SK-N-SH (cell line): ENCODE measurements at regions not wholly inside any gene's neighbourhood (a gene's known extent, or its start where the extent isn't known, plus 50 kb on each side); places are given as distances from the start of the nearest gene placed in this dataset.
"Not testable (repeated sequence)": the region's sequence is repeated elsewhere in the genome, so short reads cannot be mapped to it uniquely, and the experiment has no call there.

ENCODE experiments used
- CTCF ChIA-PET: fragments of 300-600, 350-600 bp; formaldehyde crosslinking; extraction: SDS; loops from one replicate; lab custom pipeline; 2021; lab: Yijun Ruan, JAX
- POLR2A ChIA-PET: fragments of 350-600 bp; sonication (Branson Sonifier 250); formaldehyde crosslinking; extraction: SDS; loops from one replicate; lab custom pipeline; 2020; ENCODE audit warnings: antibody characterized with exemption, inconsistent platforms; lab: Yijun Ruan, JAX
- DNase-seq: peaks from one replicate; pipeline ENCODE4 v3.0.0; 2012
- H2AFZ ChIP-seq: fragments of 200-600 bp; sonication (generic); 2 replicates; pipeline ENCODE4 v1.8.1; 2016; ENCODE audit warnings: antibody characterized with exemption, mild to moderate bottlenecking, low read depth
- H3F3A ChIP-seq: fragments of 200-600 bp; sonication (generic); replicated peaks from 2 replicates; pipeline ENCODE3; 2016; ENCODE audit warnings: antibody characterized with exemption, mild to moderate bottlenecking; ENCODE audit not compliant: insufficient read depth
- H3K27ac ChIP-seq, 2 experiments: fragments of 200-500 bp in 1 of 2; fragments of 200-600 bp in 1 of 2; sonication (Bioruptor generic) in 1 of 2; sonication (generic), shearing (Covaris generic) in 1 of 2; 2 replicates each; pipeline versions ENCODE4 v1.5.1 to v1.6.1; 2014 to 2016; ENCODE audit warnings: low read depth in 2 of 2, inconsistent platforms in 1 of 2, low read length in 1 of 2, mild to moderate bottlenecking in 1 of 2, mixed read lengths in 1 of 2
- H3K27me3 ChIP-seq: fragments of 200-600 bp; sonication (generic), shearing (Covaris generic); 2 replicates; pipeline ENCODE4 v1.6.1; 2016; ENCODE audit warnings: mixed run types; ENCODE audit not compliant: insufficient read depth
- H3K36me3 ChIP-seq, 2 experiments: fragments of 200-500 bp in 1 of 2; fragments of 200-600 bp in 1 of 2; sonication (Bioruptor generic) in 1 of 2; sonication (generic) in 1 of 2; replicated peaks in 1 of 2; 2 replicates each; pipeline versions ENCODE3 to v1.5.1; 2014 to 2016; ENCODE audit warnings: low read length in 1 of 2, mild to moderate bottlenecking in 1 of 2; ENCODE audit not compliant: insufficient read depth in 2 of 2, control insufficient read depth in 1 of 2
- H3K4me1 ChIP-seq, 2 experiments: fragments of 200-500 bp in 1 of 2; fragments of 200-600 bp in 1 of 2; sonication (Bioruptor generic) in 1 of 2; sonication (generic), shearing (Covaris generic) in 1 of 2; 2 replicates each; pipeline versions ENCODE4 v1.5.1 to v1.6.1; 2014 to 2016; ENCODE audit warnings: low read depth in 1 of 2, low read length in 1 of 2, mixed run types in 1 of 2; ENCODE audit not compliant: insufficient read depth in 2 of 2, control insufficient read depth in 1 of 2
- H3K4me2 ChIP-seq: fragments of 200-600 bp; sonication (generic), shearing (Covaris generic); 2 replicates; pipeline ENCODE4 v1.6.1; 2017; ENCODE audit warnings: mixed run types
- H3K4me3 ChIP-seq, 2 experiments: fragments of 200-500 bp in 1 of 2; fragments of 200-600 bp in 1 of 2; sonication (Bioruptor generic) in 1 of 2; sonication (generic), shearing (Covaris generic) in 1 of 2; 2 replicates each; pipeline versions ENCODE4 v1.5.1 to v1.8.1; 2014 to 2016; ENCODE audit warnings: low read depth in 2 of 2, inconsistent platforms in 1 of 2, low read length in 1 of 2, mild to moderate bottlenecking in 1 of 2, mixed read lengths in 1 of 2, moderate library complexity in 1 of 2
- H3K79me2 ChIP-seq: fragments of 200-600 bp; sonication (generic); 2 replicates; pipeline ENCODE4 v1.8.1; 2017; ENCODE audit warnings: mild to moderate bottlenecking; ENCODE audit not compliant: insufficient read depth
- H3K9ac ChIP-seq: fragments of 200-600 bp; sonication (generic); 2 replicates; pipeline ENCODE4 v1.6.1; 2017; ENCODE audit warnings: mixed run types
- H3K9me2 ChIP-seq: fragments of 200-600 bp; sonication (generic); 2 replicates; pipeline ENCODE4 v1.6.1; 2017; ENCODE audit warnings: mixed run types
- H3K9me3 ChIP-seq: fragments of 200-600 bp; sonication (generic); 2 replicates; pipeline ENCODE4 v1.6.1; 2017; ENCODE audit warnings: mixed run types, mild to moderate bottlenecking, moderate library complexity
- H4K20me1 ChIP-seq: fragments of 200-600 bp; sonication (generic); 2 replicates; pipeline ENCODE4 v1.6.1; 2017; ENCODE audit warnings: mild to moderate bottlenecking, mixed run types; ENCODE audit not compliant: insufficient read depth
- ELF1 ChIP-seq: IDR thresholded peaks from 2 replicates; pipeline ENCODE4 v1.4.0; 2012
- EP300 ChIP-seq, 2 experiments: IDR thresholded peaks; 2 replicates each; pipeline versions ENCODE4 v1.4.0 to v1.6.1; 2012; ENCODE audit warnings: borderline replicate concordance in 1 of 2, low read depth in 1 of 2, low read length in 1 of 2
- FOXM1 ChIP-seq: IDR thresholded peaks from 2 replicates; pipeline ENCODE4 v1.4.0; 2012; ENCODE audit warnings: low read depth, mild to moderate bottlenecking
- GABPA ChIP-seq: IDR thresholded peaks from 2 replicates; pipeline ENCODE4 v1.4.0; 2012; ENCODE audit warnings: low read depth, mild to moderate bottlenecking
- MEF2A ChIP-seq: IDR thresholded peaks from 2 replicates; pipeline ENCODE4 v1.4.0; 2012; ENCODE audit warnings: low read depth, borderline replicate concordance
- NFIC ChIP-seq: IDR thresholded peaks from 2 replicates; pipeline ENCODE4 v1.4.0; 2012; ENCODE audit warnings: borderline replicate concordance
- RAD21 ChIP-seq: IDR thresholded peaks from 2 replicates; pipeline ENCODE4 v1.6.1; 2012; ENCODE audit warnings: mild to moderate bottlenecking, low read length
- RCOR1 ChIP-seq: fragments of 150-350 bp; IDR thresholded peaks from 2 replicates; pipeline ENCODE4 v1.6.1; 2017; ENCODE audit warnings: antibody characterized with exemption, low read length
- RFX5 ChIP-seq: IDR thresholded peaks from 2 replicates; pipeline ENCODE4 v1.6.1; 2012; ENCODE audit warnings: mild to moderate bottlenecking, improper control_type of control experiment, low read length
- SIN3A ChIP-seq: IDR thresholded peaks from 2 replicates; pipeline ENCODE4 v1.6.1; 2012; ENCODE audit warnings: low read depth, mild to moderate bottlenecking, low read length, moderate library complexity, borderline replicate concordance
- TAF1 ChIP-seq: IDR thresholded peaks from 2 replicates; pipeline ENCODE4 v1.6.1; 2012; ENCODE audit warnings: low read depth, mild to moderate bottlenecking, low read length, moderate library complexity, borderline replicate concordance
- YY1 ChIP-seq: IDR thresholded peaks from 2 replicates; pipeline ENCODE4 v1.4.0; 2012; ENCODE audit warnings: low read depth, mild to moderate bottlenecking
- WGBS: methylation state at CpG from one replicate; pipeline ENCODE4 v1.1.6; 2017; ENCODE audit warnings: low lambda C conversion rate; 5-methylcytosine and 5-hydroxymethylcytosine counted together
- TF ChIP-seq, protein P1 (sequence below): IDR thresholded peaks from 2 replicates; pipeline ENCODE4 v1.4.0; 2012; ENCODE audit warnings: low read depth, borderline replicate concordance
- TF ChIP-seq, protein P2 (sequence below): IDR thresholded peaks from 2 replicates; pipeline ENCODE4 v1.4.0; 2012; ENCODE audit warnings: low read depth, borderline replicate concordance
- TF ChIP-seq, protein P3 (sequence below): fragments of 150-350 bp; IDR thresholded peaks from 2 replicates; pipeline ENCODE4 v1.6.1; 2016; ENCODE audit warnings: mild to moderate bottlenecking, low read depth, low read length
- TF ChIP-seq, protein P4 (sequence below): fragments of 200-600 bp; sonication (generic); IDR thresholded peaks from 2 replicates; pipeline ENCODE4 v1.6.1; 2017; ENCODE audit warnings: antibody characterized with exemption, mild to moderate bottlenecking, moderate library complexity
- TF ChIP-seq, protein P5 (sequence below): IDR thresholded peaks from 2 replicates; pipeline ENCODE4 v1.4.0; 2012; ENCODE audit warnings: low read depth

DNA sequence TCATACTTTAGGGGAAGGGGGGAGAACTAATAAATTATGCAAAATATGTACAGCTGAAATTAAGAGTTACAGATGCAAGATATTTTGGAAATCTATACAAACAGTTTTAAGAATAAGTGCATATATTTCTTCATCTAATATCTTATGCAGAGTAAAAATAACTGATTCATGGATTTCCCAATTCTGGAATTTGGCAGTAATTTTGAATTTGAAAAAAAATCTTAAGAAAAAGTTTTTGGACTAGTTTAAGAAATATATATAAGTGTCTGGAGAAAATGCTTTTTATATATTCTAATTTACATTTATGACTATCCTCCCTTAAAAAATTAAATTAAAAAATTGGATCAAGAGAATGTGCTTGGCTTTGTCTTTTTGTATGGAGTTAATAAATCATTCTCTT lies 474.3 kb downstream of the BRINP3 start:
- ChIA-PET POLR2A (no interaction called here), CTCF (no interaction called here)
- H3K36me3 ChIP-seq, result no peaks in the 10 kb centered on the region
- H3K9me2 ChIP-seq, result no peaks in the 10 kb centered on the region
- H3K27ac ChIP-seq, result no peak overlapping the region
- no peak overlapping the region for H3K4me3 ChIP-seq
- no peak for DNase-seq
- no peak overlapping the region for H2AFZ ChIP-seq
- no peaks in the 10 kb centered on the region for H4K20me1 ChIP-seq
- TF ChIP-seq YY1 (no peak), SIN3A (no peak)
- TF ChIP-seq, protein P1, sequence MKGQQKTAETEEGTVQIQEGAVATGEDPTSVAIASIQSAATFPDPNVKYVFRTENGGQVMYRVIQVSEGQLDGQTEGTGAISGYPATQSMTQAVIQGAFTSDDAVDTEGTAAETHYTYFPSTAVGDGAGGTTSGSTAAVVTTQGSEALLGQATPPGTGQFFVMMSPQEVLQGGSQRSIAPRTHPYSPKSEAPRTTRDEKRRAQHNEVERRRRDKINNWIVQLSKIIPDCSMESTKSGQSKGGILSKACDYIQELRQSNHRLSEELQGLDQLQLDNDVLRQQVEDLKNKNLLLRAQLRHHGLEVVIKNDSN, result no peak
- no peaks in the 10 kb centered on the region; a peak in 1 of 4 replicates for H3K4me1 ChIP-seq
- H3K9me3 ChIP-seq, result no peaks in the 10 kb centered on the region
- no peaks in the 10 kb centered on the region for H3K79me2 ChIP-seq
- no peak overlapping the region for H3K4me2 ChIP-seq
- no peaks in the 10 kb centered on the region for H3F3A ChIP-seq
- no peak overlapping the region for H3K9ac ChIP-seq
- H3K27me3 ChIP-seq, result no peaks in the 10 kb centered on the region

DNA sequence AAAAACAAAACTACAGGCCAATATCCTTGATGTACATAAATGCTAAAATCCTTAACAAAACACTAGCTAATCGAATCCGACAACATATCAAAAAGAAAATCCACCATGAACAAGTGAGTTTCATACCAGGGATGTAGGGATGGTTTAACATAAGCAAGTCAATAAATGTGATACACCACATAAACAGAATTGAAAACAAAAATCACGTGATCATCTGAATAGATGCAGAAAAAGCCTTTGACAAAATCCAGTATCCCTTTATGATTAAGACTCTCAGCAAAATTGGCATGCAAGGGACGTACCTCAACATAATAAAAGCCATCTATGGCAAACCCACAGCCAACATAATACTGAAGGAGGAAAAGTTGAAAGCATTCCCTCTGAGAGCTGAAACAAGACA lies 466.1 kb downstream of the BRINP3 start:
- 81% methylated on average over 4 of the region's 4 CpGs for WGBS
- Histone ChIP-seq H4K20me1 (no peaks in the 10 kb centered on the region), H3K4me3 (no peak overlapping the region), H3K9ac (no peak overlapping the region), H3K36me3 (no peaks in the 10 kb centered on the region), H3K4me1 (no peaks in the 10 kb centered on the region), H3K4me2 (no peak overlapping the region), H3F3A (no peaks in the 10 kb centered on the region), H2AFZ (no peak overlapping the region), H3K79me2 (no peaks in the 10 kb centered on the region), H3K27ac (no peak overlapping the region), H3K27me3 (no peaks in the 10 kb centered on the region), H3K9me2 (no peaks in the 10 kb centered on the region), H3K9me3 (no peaks in the 10 kb centered on the region)
- ChIA-PET CTCF (no interaction called here), POLR2A (no interaction called here)
- DNase-seq, result no peak
- TF ChIP-seq RFX5 (no peak), GABPA (no peak), FOXM1 (no peak), RCOR1 (no peak), TAF1 (no peak), ELF1 (no peak), MEF2A (no peak), EP300 (IDR thresholded peaks at IDR 0.05; ENCODE audit: borderline replicate concordance in 1 of 2, low read depth in 1 of 2, low read length in 1 of 2) (no peak), NFIC (no peak), RAD21 (no peak)
- TF ChIP-seq, protein P2, sequence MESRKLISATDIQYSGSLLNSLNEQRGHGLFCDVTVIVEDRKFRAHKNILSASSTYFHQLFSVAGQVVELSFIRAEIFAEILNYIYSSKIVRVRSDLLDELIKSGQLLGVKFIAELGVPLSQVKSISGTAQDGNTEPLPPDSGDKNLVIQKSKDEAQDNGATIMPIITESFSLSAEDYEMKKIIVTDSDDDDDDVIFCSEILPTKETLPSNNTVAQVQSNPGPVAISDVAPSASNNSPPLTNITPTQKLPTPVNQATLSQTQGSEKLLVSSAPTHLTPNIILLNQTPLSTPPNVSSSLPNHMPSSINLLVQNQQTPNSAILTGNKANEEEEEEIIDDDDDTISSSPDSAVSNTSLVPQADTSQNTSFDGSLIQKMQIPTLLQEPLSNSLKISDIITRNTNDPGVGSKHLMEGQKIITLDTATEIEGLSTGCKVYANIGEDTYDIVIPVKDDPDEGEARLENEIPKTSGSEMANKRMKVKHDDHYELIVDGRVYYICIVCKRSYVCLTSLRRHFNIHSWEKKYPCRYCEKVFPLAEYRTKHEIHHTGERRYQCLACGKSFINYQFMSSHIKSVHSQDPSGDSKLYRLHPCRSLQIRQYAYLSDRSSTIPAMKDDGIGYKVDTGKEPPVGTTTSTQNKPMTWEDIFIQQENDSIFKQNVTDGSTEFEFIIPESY, result no peak
- TF ChIP-seq, protein P3, sequence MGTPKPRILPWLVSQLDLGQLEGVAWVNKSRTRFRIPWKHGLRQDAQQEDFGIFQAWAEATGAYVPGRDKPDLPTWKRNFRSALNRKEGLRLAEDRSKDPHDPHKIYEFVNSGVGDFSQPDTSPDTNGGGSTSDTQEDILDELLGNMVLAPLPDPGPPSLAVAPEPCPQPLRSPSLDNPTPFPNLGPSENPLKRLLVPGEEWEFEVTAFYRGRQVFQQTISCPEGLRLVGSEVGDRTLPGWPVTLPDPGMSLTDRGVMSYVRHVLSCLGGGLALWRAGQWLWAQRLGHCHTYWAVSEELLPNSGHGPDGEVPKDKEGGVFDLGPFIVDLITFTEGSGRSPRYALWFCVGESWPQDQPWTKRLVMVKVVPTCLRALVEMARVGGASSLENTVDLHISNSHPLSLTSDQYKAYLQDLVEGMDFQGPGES, result no peak
- TF ChIP-seq, protein P1, result no peak
- TF ChIP-seq, protein P4, sequence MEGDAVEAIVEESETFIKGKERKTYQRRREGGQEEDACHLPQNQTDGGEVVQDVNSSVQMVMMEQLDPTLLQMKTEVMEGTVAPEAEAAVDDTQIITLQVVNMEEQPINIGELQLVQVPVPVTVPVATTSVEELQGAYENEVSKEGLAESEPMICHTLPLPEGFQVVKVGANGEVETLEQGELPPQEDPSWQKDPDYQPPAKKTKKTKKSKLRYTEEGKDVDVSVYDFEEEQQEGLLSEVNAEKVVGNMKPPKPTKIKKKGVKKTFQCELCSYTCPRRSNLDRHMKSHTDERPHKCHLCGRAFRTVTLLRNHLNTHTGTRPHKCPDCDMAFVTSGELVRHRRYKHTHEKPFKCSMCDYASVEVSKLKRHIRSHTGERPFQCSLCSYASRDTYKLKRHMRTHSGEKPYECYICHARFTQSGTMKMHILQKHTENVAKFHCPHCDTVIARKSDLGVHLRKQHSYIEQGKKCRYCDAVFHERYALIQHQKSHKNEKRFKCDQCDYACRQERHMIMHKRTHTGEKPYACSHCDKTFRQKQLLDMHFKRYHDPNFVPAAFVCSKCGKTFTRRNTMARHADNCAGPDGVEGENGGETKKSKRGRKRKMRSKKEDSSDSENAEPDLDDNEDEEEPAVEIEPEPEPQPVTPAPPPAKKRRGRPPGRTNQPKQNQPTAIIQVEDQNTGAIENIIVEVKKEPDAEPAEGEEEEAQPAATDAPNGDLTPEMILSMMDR, result no peak
- TF ChIP-seq, protein P5, sequence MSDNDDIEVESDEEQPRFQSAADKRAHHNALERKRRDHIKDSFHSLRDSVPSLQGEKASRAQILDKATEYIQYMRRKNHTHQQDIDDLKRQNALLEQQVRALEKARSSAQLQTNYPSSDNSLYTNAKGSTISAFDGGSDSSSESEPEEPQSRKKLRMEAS, result no peak

DNA sequence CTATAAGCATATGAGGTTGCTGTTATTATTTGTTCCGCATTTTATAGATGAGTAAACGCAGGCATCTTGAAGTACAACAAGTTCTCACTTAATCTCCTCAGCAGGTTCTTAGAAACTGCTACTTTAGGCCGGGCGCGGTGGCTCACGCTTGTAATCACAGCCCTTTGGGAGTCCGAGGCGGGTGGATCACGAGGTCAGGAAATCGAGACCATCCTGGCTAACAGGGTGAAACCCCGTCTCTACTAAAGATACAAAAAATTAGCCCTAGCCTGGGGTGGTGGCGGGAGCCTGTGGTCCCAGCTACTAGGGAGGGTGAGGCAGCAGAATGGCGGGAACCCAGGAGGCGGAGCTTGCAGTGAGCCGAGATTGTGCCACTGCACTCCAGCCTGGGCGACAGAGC lies 458.5 kb downstream of the BRINP3 start:
- H3K4me1 ChIP-seq, H3K4me3 ChIP-seq, H2AFZ ChIP-seq, H3K27me3 ChIP-seq, H3K9ac ChIP-seq, H3K27ac ChIP-seq, POLR2A ChIA-PET, H3F3A ChIP-seq, DNase-seq, H3K4me2 ChIP-seq, H3K9me3 ChIP-seq, H4K20me1 ChIP-seq, H3K79me2 ChIP-seq, H3K36me3 ChIP-seq, CTCF ChIA-PET, H3K9me2 ChIP-seq: not testable (repeated sequence)
- WGBS, result 86% methylated on average over 15 of the region's 16 CpGs
